ENCODE measurements at regions not wholly inside any gene's neighbourhood (a gene's known extent, or its start where the extent isn't known, plus 50 kb on each side); places are given as distances from the start of the nearest gene placed in this dataset.
"Not testable (repeated sequence)": the region's sequence is repeated elsewhere in the genome, so short reads cannot be mapped to it uniquely, and the experiment has no call there.

GRCh38 chr5:43818394-43818793 is 215.4 kb downstream of the NNT start:
- DNase-seq (ENCODE audit: low read depth): not testable (repeated sequence)

- DNase-seq (ENCODE audit: low read depth): no peak
These were observed 212.5 kb downstream of the NNT start for GRCh38 chr5:43815497-43815896.

- DNase-seq (ENCODE audit: low read depth): no peak
These were observed 201.7 kb downstream of the NNT start for GRCh38 chr5:43804723-43805122.

DNA sequence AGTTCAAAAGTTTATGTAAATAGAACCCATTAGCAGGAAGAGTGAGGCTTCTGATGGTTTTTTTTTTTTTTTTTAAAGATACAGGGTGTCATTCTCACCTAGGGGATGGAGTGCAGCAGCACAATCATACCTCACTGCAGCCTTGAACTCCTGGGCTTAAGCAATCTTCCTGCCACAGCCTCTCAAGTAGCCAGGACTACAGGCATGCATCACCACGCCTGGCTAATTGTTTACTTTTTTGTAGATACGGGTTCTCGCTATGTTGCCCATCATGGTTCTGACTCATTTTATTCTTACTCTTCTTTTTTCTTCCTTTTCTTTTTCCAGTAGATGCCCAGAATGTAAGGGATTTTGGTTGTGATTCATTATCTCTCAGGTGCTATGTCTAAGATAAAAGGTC is 201.1 kb downstream of the NNT start:
- no peak for DNase-seq (ENCODE audit: low read depth)

DNA sequence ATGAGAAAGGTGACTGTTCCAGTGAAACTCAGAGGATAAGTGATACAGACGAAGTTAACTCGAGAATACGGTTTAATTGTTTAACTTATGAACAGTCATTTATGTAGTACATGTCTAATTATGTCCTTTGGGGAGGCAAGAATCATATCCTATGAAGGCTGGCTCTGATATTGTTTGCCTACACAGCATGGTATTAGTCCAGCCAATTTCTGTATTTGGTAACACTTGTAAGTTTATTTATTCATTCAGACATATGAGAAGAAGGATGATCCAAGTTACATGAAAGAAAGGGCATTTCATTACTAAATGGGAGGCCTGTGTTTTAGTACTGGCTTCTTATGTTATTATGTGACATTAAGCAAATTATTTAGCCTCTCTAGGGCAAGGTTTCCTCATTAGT is 199.7 kb downstream of the NNT start:
- peak; percentile 92 for DNase-seq (ENCODE audit: low read depth)

DNA sequence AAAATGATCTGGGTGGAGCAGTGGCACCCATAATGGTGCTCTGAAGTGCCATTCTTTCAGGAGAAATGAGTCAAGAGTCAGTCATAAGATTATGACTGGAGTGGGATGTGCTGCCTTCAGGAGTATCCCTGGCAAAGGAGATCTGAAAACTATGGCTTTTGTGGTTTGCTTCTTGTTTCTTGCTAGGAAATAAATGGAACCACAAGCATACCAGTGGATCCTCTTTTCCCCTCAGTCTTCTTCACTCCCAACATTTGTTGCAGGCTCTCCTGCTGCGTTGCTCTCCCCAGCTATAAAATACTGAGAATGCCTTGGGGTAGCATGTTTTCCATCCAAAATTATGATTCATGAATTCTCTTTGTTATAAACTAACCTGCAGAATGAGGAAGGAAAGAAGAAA is 199.1 kb downstream of the NNT start:
- peak; percentile 92 for DNase-seq (ENCODE audit: low read depth)

DNA sequence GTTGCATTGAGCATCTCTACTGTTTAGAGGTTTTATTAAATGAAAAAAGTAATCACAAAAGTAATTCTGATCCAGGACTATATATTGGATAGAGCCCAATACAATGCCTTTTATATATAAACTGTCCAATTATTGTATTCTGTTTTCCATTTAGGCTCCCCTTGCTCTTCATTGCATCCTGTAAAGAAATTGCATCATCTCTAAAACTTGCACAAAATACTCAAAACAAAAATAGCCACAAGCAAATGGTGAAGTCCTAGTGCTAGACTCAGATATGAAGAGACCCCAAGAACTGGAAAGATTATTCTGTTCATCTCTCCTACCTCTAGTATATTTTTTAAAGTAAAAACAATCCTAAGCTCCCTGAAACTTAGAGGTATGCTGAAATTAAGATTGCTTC is 195.8 kb downstream of the NNT start:
- DNase-seq (ENCODE audit: low read depth): no peak

GRCh38 chr5:43791880-43792279 is 188.9 kb downstream of the NNT start:
- DNase-seq (ENCODE audit: low read depth): not testable (repeated sequence)

- DNase-seq (ENCODE audit: low read depth): no peak
These were observed 182.2 kb downstream of the NNT start for GRCh38 chr5:43785198-43785597.

DNA sequence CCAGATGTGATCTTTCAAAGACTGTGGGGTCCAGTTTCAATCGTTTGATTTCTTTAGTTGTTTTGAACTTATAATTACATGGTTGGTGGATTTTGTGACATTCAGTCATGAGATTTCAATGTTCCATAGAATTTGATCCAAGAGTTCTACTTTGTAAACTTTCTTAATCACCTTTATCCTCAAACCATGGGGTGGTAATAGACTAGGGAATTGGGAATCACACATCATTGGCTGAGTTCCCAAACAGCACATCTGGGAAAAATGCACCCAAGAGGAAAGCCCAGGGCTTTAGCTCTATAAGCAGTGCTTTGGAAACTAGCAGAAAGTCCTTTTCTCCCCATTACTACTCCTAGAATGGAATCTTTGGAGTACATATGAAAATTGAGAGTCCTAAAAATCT is 177.6 kb downstream of the NNT start:
- DNase-seq (ENCODE audit: low read depth): peak; percentile 88

GRCh38 chr5:43774881-43775399 is 172.0 kb downstream of the NNT start:
- DNase-seq (ENCODE audit: low read depth): peak; percentile 39

GRCh38 chr5:43773478-43773844 is 170.5 kb downstream of the NNT start:
- peak; percentile 82 for DNase-seq (ENCODE audit: low read depth)

GRCh38 chr5:43772764-43773477 is 169.9 kb downstream of the NNT start:
- DNase-seq (ENCODE audit: low read depth): peak; percentile 91

- no peak for DNase-seq (ENCODE audit: low read depth)
These were observed 169.4 kb downstream of the NNT start for GRCh38 chr5:43772458-43772763.

DNA sequence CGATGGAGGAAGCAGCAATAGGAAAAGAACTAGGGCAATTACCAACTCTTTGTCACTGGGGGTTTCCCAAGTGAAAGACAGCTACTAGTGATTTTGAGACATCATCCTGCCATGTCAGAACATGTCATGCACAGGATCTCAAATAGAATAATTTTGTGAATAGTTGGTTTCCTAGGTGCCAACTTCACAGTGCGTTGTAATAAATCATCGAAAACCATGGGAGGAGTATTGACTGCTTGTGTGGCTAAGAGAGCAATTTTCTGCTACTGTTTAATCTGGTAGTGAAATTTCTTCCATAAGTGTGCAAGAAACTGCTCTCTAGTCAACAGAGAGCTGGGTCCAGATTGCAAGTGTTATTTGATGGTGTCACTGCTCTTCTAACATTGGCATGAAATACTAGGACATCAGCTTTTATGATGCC is 168.6 kb downstream of the NNT start:
- DNase-seq (ENCODE audit: low read depth): no peak

DNA sequence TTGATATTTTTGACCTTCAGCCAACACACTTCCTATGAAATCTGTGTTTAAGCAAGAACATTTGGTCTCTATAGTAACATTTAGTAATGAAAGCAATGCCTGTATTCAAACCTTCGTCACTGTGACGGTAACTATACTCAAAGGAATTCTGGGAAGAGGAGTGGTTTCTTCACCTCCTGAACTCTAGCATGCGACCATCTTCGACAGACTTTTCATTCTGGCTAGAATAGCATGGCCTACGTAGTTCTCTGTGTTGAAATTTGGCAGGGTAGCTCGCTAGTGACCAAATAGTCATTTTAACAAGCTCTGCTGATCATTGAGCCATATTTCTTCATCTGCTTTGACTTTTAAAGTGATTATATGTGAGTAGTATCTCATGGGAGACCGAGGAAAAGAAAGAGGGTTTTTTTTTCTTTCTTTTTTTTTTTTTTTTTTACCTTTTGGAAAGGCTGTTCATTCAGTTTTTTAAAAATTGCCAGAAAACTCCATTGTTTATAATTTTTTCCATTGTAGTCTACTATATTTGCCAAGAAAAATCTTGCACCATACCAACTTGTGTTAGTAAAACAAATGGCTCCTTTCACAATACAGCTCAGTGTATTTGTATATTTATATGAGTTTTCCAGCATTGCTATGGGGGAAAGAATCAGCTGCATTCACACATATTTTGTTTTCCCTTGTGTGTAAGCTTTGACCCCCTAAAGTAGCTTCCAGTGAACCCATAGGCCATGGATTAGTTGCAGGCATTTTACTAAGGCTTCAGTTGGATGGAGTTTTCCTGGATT is 166.8 kb downstream of the NNT start:
- DNase-seq (ENCODE audit: low read depth): peak; percentile 100
